Activated gamma-delta T cell (primary cell): ENCODE measurements at regions not wholly inside any gene's neighbourhood (a gene's known extent, or its start where the extent isn't known, plus 50 kb on each side); places are given as distances from the start of the nearest gene placed in this dataset.
"Not testable (repeated sequence)": the region's sequence is repeated elsewhere in the genome, so short reads cannot be mapped to it uniquely, and the experiment has no call there.

Experiments
- DNase-seq: peaks from one replicate; lab custom pipeline; 2025; lab: John Stamatoyannopoulos, UW

GRCh38 chr6:14290772-14291330, 173.3 kb downstream of the CD83 start:
- no peak for DNase-seq

- DNase-seq, result no peak
These were observed 173.8 kb downstream of the CD83 start for GRCh38 chr6:14291331-14291730.

GRCh38 chr6:14292119-14292518, 174.5 kb downstream of the CD83 start:
- no peak for DNase-seq

DNA sequence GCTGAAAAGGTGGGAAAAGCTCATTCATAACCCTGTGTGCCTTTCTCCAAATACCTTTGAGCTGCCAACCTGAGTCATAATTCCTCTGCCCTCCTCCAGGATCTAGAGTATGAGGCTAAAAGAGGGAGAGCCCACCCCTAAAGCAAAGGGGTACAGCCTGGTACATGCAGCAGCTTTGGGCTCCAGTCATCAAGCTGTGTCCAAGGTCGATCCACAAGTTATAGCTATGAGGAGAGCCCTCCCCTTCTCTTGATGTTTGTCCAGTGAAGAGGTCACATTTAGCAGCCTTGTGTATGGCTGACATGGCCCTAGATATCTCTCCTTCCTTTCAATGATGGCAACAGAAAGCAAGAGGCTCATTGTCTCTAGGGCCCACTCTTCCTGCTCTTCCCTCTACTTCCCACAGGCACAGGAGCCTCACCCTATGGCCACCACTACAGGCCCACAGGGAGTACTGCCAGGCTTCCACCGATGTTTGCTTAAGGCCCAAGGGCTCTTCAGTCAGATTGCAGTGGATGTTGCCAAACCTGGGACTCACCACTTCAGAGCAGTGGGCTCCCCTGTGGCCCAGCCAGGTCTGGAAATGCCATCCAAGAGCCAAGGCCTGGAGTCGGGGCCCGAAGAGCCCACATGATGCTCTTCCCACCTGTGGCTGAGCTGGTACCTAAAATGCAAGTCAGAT, 176.8 kb downstream of the CD83 start:
- no peak for DNase-seq

DNA sequence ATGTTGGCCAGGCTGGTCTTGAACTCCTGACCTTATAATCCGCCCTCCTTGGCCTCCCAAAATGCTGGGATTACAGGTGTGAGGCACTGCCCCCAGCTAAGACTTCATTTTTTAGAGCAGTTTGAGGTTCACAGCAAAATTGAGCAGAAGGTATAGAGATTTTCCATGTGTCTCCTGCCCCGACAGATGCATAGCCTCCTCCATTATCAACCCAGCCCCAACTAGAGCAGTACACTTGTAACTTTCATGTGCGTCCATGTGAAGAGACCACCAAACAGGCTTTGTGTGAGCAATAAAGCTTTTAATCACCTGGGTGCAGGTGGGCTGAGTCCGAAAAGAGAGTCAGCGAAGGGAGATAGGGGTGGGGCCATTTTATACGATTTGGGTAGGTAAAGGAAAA, 179.1 kb downstream of the CD83 start:
- not testable (repeated sequence) for DNase-seq

DNA sequence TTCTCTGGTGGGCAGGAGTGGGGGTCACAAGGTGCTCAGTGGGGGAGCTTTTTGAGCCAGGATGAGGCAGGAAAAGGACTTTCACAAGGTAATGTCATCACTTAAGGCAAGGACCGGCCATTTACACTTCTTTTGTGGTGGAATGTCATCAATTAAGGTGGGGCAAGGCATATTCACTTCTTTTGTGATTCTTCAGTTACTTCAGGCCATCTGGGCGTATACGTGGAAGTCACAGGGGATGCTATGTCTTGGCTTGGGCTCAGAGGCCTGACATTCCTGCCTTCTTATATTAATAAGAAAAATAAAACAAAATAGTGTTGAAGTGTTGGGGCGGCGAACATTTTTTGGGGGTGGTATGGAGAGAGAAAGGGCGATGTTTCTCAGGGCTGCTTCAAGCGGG, 179.5 kb downstream of the CD83 start:
- not testable (repeated sequence) for DNase-seq

- DNase-seq, result not testable (repeated sequence)
These were observed 182.6 kb downstream of the CD83 start for GRCh38 chr6:14300189-14300588.

- DNase-seq, result not testable (repeated sequence)
These were observed 183.1 kb downstream of the CD83 start for GRCh38 chr6:14300721-14301120.

DNA sequence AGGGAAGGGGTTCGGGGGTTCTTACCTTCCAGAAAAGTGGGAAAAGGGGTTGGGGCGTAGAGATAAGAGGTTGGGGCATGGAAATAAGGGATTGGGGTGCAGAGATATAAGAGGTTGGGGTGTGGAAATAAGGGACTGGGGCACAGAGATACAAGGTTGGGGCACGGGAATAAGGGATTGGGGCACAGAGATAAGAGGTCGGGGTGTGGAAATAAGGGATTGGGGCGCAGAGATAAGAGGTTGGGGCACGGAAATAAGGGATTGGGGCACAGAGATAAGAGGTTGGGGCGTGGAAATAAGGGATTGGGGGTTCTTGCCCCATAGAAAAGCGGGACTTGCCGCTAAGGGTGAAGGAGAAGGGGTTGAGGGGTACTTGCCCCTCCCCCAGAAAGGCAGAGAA, 183.9 kb downstream of the CD83 start:
- DNase-seq, result not testable (repeated sequence)

DNA sequence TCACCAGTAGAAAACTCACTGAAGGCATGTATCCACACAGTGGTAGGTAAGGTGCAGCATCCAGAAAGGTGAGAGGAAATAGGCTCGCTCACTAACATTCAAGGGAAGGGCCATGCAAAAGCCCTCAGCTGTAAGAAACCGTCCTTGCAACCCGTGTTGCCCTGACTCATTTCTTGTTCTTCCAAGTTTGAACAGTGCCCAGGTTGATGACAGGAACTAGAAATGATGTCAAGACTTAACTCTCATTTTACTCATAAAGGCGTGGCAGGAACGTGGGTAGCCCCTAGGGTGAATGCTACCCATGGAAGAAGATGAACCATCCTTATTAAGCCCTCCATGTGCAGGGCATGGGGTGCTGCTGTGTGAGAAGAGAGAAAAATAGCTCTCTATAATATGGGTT, 187.6 kb downstream of the CD83 start:
- DNase-seq, result no peak

DNA sequence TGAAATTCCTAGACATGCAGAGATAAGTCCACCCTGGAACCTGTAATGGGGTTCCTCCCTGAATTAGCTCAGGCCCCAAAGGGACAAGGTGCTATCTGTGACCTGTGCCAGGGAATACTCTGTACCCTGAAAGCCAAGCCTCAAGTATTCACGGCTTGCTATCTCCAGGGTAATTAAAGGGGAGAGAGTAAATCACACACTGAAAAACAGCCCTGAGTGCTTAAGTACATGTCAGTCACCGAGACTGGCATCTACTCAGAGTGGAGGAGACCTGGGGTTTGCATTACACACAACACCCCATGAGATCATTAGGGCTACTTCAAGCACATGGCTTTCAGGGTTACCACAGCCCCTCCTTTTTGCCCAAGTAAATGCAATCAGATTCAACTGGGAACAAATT, 188.1 kb downstream of the CD83 start:
- DNase-seq, result no peak

- DNase-seq, result no peak
These were observed 188.8 kb downstream of the CD83 start for GRCh38 chr6:14306151-14306906.

- no peak for DNase-seq
These were observed 191.9 kb downstream of the CD83 start for GRCh38 chr6:14309516-14309915.

DNA sequence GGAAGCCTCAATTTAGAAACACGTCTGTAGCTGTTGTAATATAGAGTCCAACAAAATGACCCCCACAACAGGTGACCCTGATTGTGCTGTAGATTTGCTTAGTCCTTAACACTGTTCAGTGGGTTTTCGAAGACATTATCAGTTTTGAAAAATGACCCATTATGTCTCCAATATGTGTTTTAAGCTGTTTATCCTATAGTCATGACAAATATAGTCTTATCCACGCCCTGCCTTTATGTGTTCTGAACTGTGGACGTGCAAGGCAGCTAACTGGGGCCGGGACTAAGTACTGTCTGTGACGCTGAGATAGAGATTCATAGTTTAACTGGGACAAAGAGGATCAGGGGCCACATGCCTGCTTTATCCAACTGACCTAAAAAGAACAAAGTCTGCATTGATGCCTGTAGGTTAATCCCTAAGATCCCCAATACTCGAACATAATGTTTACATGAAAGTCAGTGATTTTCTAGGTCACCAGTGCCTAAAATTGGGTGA, 192.4 kb downstream of the CD83 start:
- no peak for DNase-seq

GRCh38 chr6:14310960-14311359, 193.4 kb downstream of the CD83 start:
- no peak for DNase-seq

- no peak for DNase-seq
These were observed 195.0 kb downstream of the CD83 start for GRCh38 chr6:14312587-14312986.

DNA sequence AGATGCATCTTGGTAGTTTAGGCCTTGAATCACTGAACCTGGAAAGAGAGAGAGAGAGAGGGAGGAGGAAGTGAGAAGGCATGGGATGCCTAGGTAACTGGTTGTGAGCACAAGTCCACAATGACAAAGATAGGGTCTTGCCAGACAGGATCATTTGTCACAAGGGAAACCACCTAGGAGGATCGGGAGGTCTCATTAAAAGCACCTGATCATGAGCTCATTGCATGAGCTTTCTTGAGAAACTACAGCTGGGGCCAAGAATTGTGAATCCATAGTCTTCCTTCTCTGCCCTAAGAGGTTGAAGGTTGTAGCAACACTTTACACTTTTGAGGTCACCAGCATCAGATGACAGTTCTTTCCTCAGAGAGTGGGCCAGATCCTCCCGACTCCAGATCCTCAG, 195.7 kb downstream of the CD83 start:
- no peak for DNase-seq

GRCh38 chr6:14315353-14315752, 197.8 kb downstream of the CD83 start:
- no peak for DNase-seq

GRCh38 chr6:14316651-14317386, 199.2 kb downstream of the CD83 start:
- DNase-seq, result no peak

GRCh38 chr6:14317387-14317970, 199.9 kb downstream of the CD83 start:
- DNase-seq, result no peak

DNA sequence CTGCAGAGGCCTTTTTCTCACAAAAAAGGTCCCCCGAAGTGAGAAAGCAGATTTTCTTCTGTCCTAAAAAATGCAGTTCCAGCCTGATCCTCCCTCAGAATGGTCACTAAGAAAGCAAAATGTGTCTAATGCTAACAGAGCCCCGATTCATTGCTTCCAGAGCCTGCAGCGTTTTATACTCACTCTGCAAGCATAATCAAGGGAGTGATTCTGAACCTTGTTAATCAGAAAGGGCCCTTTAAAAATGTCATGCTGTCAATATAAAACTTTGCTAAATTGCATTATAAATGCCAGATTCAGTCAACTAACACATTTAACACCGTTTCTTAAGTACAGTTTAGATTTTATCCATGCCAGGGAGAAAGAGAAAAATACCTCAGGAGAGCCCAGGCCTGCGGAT, 202.8 kb downstream of the CD83 start:
- DNase-seq, result no peak
